ENCODE measurements at regions not wholly inside any gene's neighbourhood (a gene's known extent, or its start where the extent isn't known, plus 50 kb on each side); places are given as distances from the start of the nearest gene placed in this dataset.
"Not testable (repeated sequence)": the region's sequence is repeated elsewhere in the genome, so short reads cannot be mapped to it uniquely, and the experiment has no call there.

GRCh38 chr16:21422824-21423223, 144.7 kb upstream of the CRYM start:
- CTCF ChIA-PET; H3K4me3 Mint-ChIP-seq; POLR2A ChIA-PET; H3K9me3 Mint-ChIP-seq; ATAC-seq; H3K27me3 Mint-ChIP-seq (ENCODE audit: low read depth); H3K4me1 Mint-ChIP-seq; DNase-seq (ENCODE audit: low spot score); H3K27ac Mint-ChIP-seq; H3K36me3 Mint-ChIP-seq: not testable (repeated sequence)

GRCh38 chr16:21404699-21405098, 126.6 kb upstream of the CRYM start:
- H3K4me3 Mint-ChIP-seq; H3K9me3 Mint-ChIP-seq; H3K27ac Mint-ChIP-seq; ATAC-seq; DNase-seq (ENCODE audit: low spot score); POLR2A ChIA-PET; H3K27me3 Mint-ChIP-seq (ENCODE audit: low read depth); H3K36me3 Mint-ChIP-seq; CTCF ChIA-PET; H3K4me1 Mint-ChIP-seq: not testable (repeated sequence)

GRCh38 chr16:21397866-21398265, 119.8 kb upstream of the CRYM start:
- ATAC-seq; DNase-seq (ENCODE audit: low spot score); H3K27me3 Mint-ChIP-seq (ENCODE audit: low read depth); H3K4me3 Mint-ChIP-seq; H3K4me1 Mint-ChIP-seq; POLR2A ChIA-PET; H3K27ac Mint-ChIP-seq; CTCF ChIA-PET; H3K9me3 Mint-ChIP-seq; H3K36me3 Mint-ChIP-seq: not testable (repeated sequence)

- POLR2A ChIA-PET; H3K36me3 Mint-ChIP-seq; DNase-seq (ENCODE audit: low spot score): not testable (repeated sequence)
These were observed 118.5 kb upstream of the CRYM start for GRCh38 chr16:21396545-21396944.

GRCh38 chr16:21390634-21391033, 112.5 kb upstream of the CRYM start:
- H3K36me3 Mint-ChIP-seq; H3K27ac Mint-ChIP-seq; DNase-seq (ENCODE audit: low spot score); H3K4me1 Mint-ChIP-seq; POLR2A ChIA-PET; H3K9me3 Mint-ChIP-seq; H3K4me3 Mint-ChIP-seq; CTCF ChIA-PET; ATAC-seq; H3K27me3 Mint-ChIP-seq (ENCODE audit: low read depth): not testable (repeated sequence)

More at GRCh38 chr16:21396545-21396944, 118.5 kb upstream of the CRYM start:
- CTCF ChIA-PET; H3K27me3 Mint-ChIP-seq (ENCODE audit: low read depth); ATAC-seq; H3K4me1 Mint-ChIP-seq; H3K9me3 Mint-ChIP-seq; H3K4me3 Mint-ChIP-seq; H3K27ac Mint-ChIP-seq: not testable (repeated sequence)

- H3K9me3 Mint-ChIP-seq; H3K4me1 Mint-ChIP-seq; H3K36me3 Mint-ChIP-seq; H3K27me3 Mint-ChIP-seq (ENCODE audit: low read depth); CTCF ChIA-PET; H3K4me3 Mint-ChIP-seq; POLR2A ChIA-PET; H3K27ac Mint-ChIP-seq: not testable (repeated sequence)
- DNase-seq (ENCODE audit: low spot score): peak; percentile 56
- ATAC-seq: peak; percentile 100
These were observed 111.8 kb upstream of the CRYM start for GRCh38 chr16:21389860-21390259.

- H3K27ac Mint-ChIP-seq; CTCF ChIA-PET; DNase-seq (ENCODE audit: low spot score); H3K27me3 Mint-ChIP-seq (ENCODE audit: low read depth); POLR2A ChIA-PET; H3K4me3 Mint-ChIP-seq; ATAC-seq; H3K36me3 Mint-ChIP-seq; H3K4me1 Mint-ChIP-seq; H3K9me3 Mint-ChIP-seq: not testable (repeated sequence)
These were observed 109.7 kb upstream of the CRYM start for GRCh38 chr16:21387757-21388156.

- H3K36me3 Mint-ChIP-seq; POLR2A ChIA-PET; CTCF ChIA-PET; H3K9me3 Mint-ChIP-seq; DNase-seq (ENCODE audit: low spot score); ATAC-seq; H3K4me3 Mint-ChIP-seq; H3K27ac Mint-ChIP-seq; H3K27me3 Mint-ChIP-seq (ENCODE audit: low read depth); H3K4me1 Mint-ChIP-seq: not testable (repeated sequence)
These were observed 108.3 kb upstream of the CRYM start for GRCh38 chr16:21386201-21386915.

- H3K4me1 Mint-ChIP-seq; H3K27ac Mint-ChIP-seq; ATAC-seq; H3K36me3 Mint-ChIP-seq; H3K27me3 Mint-ChIP-seq (ENCODE audit: low read depth); H3K4me3 Mint-ChIP-seq; DNase-seq (ENCODE audit: low spot score); H3K9me3 Mint-ChIP-seq; CTCF ChIA-PET; POLR2A ChIA-PET: not testable (repeated sequence)
These were observed 105.6 kb upstream of the CRYM start for GRCh38 chr16:21383682-21384081.

- POLR2A ChIA-PET; DNase-seq (ENCODE audit: low spot score); H3K4me1 Mint-ChIP-seq; H3K36me3 Mint-ChIP-seq; H3K4me3 Mint-ChIP-seq; H3K9me3 Mint-ChIP-seq; H3K27ac Mint-ChIP-seq; ATAC-seq; H3K27me3 Mint-ChIP-seq (ENCODE audit: low read depth); CTCF ChIA-PET: not testable (repeated sequence)
These were observed 101.6 kb upstream of the CRYM start for GRCh38 chr16:21379645-21380044.

- not testable (repeated sequence) for H3K27ac Mint-ChIP-seq, H3K36me3 Mint-ChIP-seq, H3K9me3 Mint-ChIP-seq
These were observed 98.3 kb upstream of the CRYM start for GRCh38 chr16:21376196-21376899.

GRCh38 chr16:21375334-21375733, 97.2 kb upstream of the CRYM start:
- H3K4me1 Mint-ChIP-seq: peaks cover 11% of the 10 kb centered on the region
- POLR2A ChIA-PET; DNase-seq (ENCODE audit: low spot score); H3K27ac Mint-ChIP-seq; H3K9me3 Mint-ChIP-seq; H3K36me3 Mint-ChIP-seq; H3K27me3 Mint-ChIP-seq (ENCODE audit: low read depth); ATAC-seq; CTCF ChIA-PET; H3K4me3 Mint-ChIP-seq: not testable (repeated sequence)

More at GRCh38 chr16:21376196-21376899, 98.3 kb upstream of the CRYM start:
- peaks cover 11% of the 10 kb centered on the region for H3K4me1 Mint-ChIP-seq
- H3K27me3 Mint-ChIP-seq (ENCODE audit: low read depth); DNase-seq (ENCODE audit: low spot score); H3K4me3 Mint-ChIP-seq; ATAC-seq; CTCF ChIA-PET; POLR2A ChIA-PET: not testable (repeated sequence)

Measured in WTC11 (cell line).